Endothelial cell of umbilical vein (primary cell): ENCODE measurements at regions not wholly inside any gene's neighbourhood (a gene's known extent, or its start where the extent isn't known, plus 50 kb on each side); places are given as distances from the start of the nearest gene placed in this dataset.

Experiments
- BruUV-seq: library from RNA; stranded (reverse); fragments of 400-500 nt; replicated peaks from 2 replicates; lab custom pipeline; 2021; lab: Mats Ljungman, UMichigan
- CTCF ChIA-PET: fragments of 300-600, 350-600 bp; sonication (Branson Sonifier 250); formaldehyde crosslinking; loops from one replicate; lab custom pipeline; 2021; ENCODE audit warnings: antibody characterized with exemption, inconsistent platforms; lab: Charles Lee
- POLR2A ChIA-PET: fragments of 300-600, 350-600 bp; sonication (Branson Sonifier 250); formaldehyde crosslinking; loops from one replicate; lab custom pipeline; 2021; ENCODE audit warnings: antibody characterized with exemption, inconsistent platforms; lab: Charles Lee
- DNase-seq: peaks from one replicate; pipeline ENCODE4 v3.0.0-alpha.2; 2011; ENCODE audit warnings: low read depth, low spot score
- FAIRE-seq: peaks from 2 replicates; lab custom pipeline; 2011; peaks lifted over from hg19 to GRCh38; lab: Jason Lieb, UNC
- H2AFZ ChIP-seq: 2 replicates; pipeline ENCODE4 v1.6.0; 2012; ENCODE audit warnings: low read depth, low read length, control low read depth, inconsistent platforms
- H3K27ac ChIP-seq: 2 replicates; pipeline ENCODE4 v1.5.1; 2011; ENCODE audit warnings: low read depth, mild to moderate bottlenecking, control low read depth, low read length, moderate library complexity; ENCODE audit not compliant: insufficient read depth
- H3K27me3 ChIP-seq, 2 experiments: 2 replicates each; pipeline versions ENCODE4 v1.6.0 to v1.6.1; 2011; ENCODE audit warnings: low read length in 2 of 2, mixed read lengths in 1 of 2; ENCODE audit not compliant: control insufficient read depth in 2 of 2, insufficient read depth in 2 of 2
- H3K36me3 ChIP-seq, 2 experiments: 2 replicates in 1 of 2; 3 replicates in 1 of 2; pipeline ENCODE4 v1.5.1; 2011; ENCODE audit warnings: low read length in 2 of 2, mild to moderate bottlenecking in 1 of 2, moderate library complexity in 1 of 2; ENCODE audit not compliant: control insufficient read depth in 2 of 2, insufficient read depth in 2 of 2; ENCODE audit errors: extremely low read depth in 1 of 2
- H3K4me1 ChIP-seq: 3 replicates; pipeline ENCODE4 v1.5.1; 2011; ENCODE audit warnings: mild to moderate bottlenecking, low read length; ENCODE audit not compliant: control insufficient read depth, insufficient read depth; ENCODE audit errors: extremely low read depth
- H3K4me2 ChIP-seq: 2 replicates; pipeline ENCODE4 v1.6.1; 2011; ENCODE audit warnings: low read length, control low read depth, mixed read lengths; ENCODE audit not compliant: insufficient read depth
- H3K4me3 ChIP-seq, 3 experiments: fragments of 200-600 bp in 1 of 3; sonication (generic), shearing (Covaris generic) in 1 of 3; replicated peaks in 1 of 3; 2 replicates each; pipeline ENCODE4 v1.5.1; 2011 to 2016; ENCODE audit warnings: control low read depth in 3 of 3, low read length in 3 of 3, mild to moderate bottlenecking in 2 of 3, inconsistent platforms in 1 of 3, low read depth in 1 of 3, moderate library complexity in 1 of 3; ENCODE audit not compliant: insufficient read depth in 1 of 3
- H3K79me2 ChIP-seq: 2 replicates; pipeline ENCODE4 v1.6.0; 2012; ENCODE audit warnings: low read length, inconsistent platforms; ENCODE audit not compliant: control insufficient read depth, insufficient read depth
- H3K9ac ChIP-seq: replicated peaks from 2 replicates; pipeline ENCODE3; 2011; ENCODE audit warnings: low read length, control low read depth; ENCODE audit not compliant: insufficient read depth; ENCODE audit errors: extremely low read depth
- H3K9me1 ChIP-seq: replicated peaks from 3 replicates; pipeline ENCODE4 v1.6.0; 2011; ENCODE audit warnings: mild to moderate bottlenecking, low read length; ENCODE audit not compliant: control insufficient read depth, insufficient read depth; ENCODE audit errors: extremely low read depth
- H3K9me3 ChIP-seq: replicated peaks from 2 replicates; pipeline ENCODE4 v1.5.1; 2012; ENCODE audit warnings: low read length, inconsistent platforms; ENCODE audit not compliant: control insufficient read depth, insufficient read depth
- H4K20me1 ChIP-seq: replicated peaks from 2 replicates; pipeline ENCODE3; 2011; ENCODE audit warnings: mild to moderate bottlenecking, low read length; ENCODE audit not compliant: control insufficient read depth, insufficient read depth; ENCODE audit errors: extremely low read depth
- EZH2 ChIP-seq: IDR thresholded peaks from 2 replicates; pipeline ENCODE4 v1.6.1; 2012; ENCODE audit warnings: borderline replicate concordance, low read depth, mild to moderate bottlenecking, moderate library complexity, low read length, inconsistent platforms; ENCODE audit not compliant: severe bottlenecking
- FOS ChIP-seq: IDR thresholded peaks from 2 replicates; pipeline ENCODE4 v1.6.1; 2011; ENCODE audit warnings: mild to moderate bottlenecking, low read length, moderate library complexity, borderline replicate concordance; ENCODE audit not compliant: insufficient read depth
- GATA2 ChIP-seq: IDR thresholded peaks from 2 replicates; pipeline ENCODE4 v1.7.0; 2011; ENCODE audit warnings: low read depth, mild to moderate bottlenecking, moderate library complexity, mixed read lengths, low read length; ENCODE audit not compliant: insufficient read length, insufficient read depth
- JUN ChIP-seq: IDR thresholded peaks from 2 replicates; pipeline ENCODE4 v1.6.1; 2011; ENCODE audit warnings: borderline replicate concordance, low read depth; ENCODE audit not compliant: insufficient read length, insufficient read depth
- MYC ChIP-seq: IDR thresholded peaks from one replicate; pipeline ENCODE4 v1.6.1; 2011; ENCODE audit warnings: mild to moderate bottlenecking, low read depth, low read length
- POLR2A ChIP-seq: IDR thresholded peaks from 2 replicates; pipeline ENCODE4 v1.6.1; 2012; ENCODE audit warnings: low read depth, mild to moderate bottlenecking, control low read depth, low read length
- POLR2AphosphoS5 ChIP-seq: IDR thresholded peaks from 2 replicates; pipeline ENCODE4 v1.6.1; 2012; ENCODE audit warnings: low read depth, mild to moderate bottlenecking, control low read depth, low read length, moderate library complexity; ENCODE audit not compliant: insufficient read depth
- dilution Hi-C: fragments of 300-500 bp; cut with MboI; formaldehyde crosslinking; loops from one replicate; pipeline ENCODE4 v1.15.0; 2019; ENCODE audit warnings: low sequenced_read_pairs; ENCODE audit not compliant: extremely low pct_ligation_motif_present
- intact Hi-C: fragments of 100-400 bp; cut with micrococcal nuclease; formaldehyde crosslinking; loops from one replicate; pipeline ENCODE4 v1.10.0; 2022
- TF ChIP-seq, protein P1 (sequence below): IDR thresholded peaks from 2 replicates; pipeline ENCODE4 v1.6.1; 2011; ENCODE audit not compliant: insufficient read depth, insufficient read length
- TF ChIP-seq, protein P2 (sequence below), 2 donors: IDR thresholded peaks; 1 replicate in 1 of 2; 2 replicates in 1 of 2; pipeline ENCODE4 v1.5.1; 2011; ENCODE audit warnings: low read length in 2 of 2, mild to moderate bottlenecking in 2 of 2, moderate library complexity in 2 of 2, control low read depth in 1 of 2, inconsistent platforms in 1 of 2, low read depth in 1 of 2; ENCODE audit not compliant: insufficient read depth in 1 of 2; ENCODE audit errors: extremely low read depth in 1 of 2

DNA sequence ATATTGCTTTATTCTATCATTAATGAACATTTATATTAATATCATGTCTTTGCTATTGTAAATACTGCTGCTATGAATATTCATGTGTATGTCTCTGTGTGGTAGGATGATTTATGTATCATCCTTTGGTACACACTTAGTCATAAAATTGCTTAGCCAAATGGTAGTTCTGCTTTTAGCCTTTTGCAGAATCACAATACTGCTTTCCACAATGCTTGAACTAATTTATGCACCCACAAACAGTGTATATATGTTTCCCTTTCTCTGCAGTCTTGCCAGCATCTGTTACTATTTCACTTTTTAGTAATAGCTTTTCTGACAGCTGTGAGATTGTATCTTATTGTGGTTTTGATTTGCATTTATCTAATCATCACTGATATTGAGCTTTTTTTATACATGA lies 254.3 kb upstream of the RBMY1B start:
- CTCF ChIA-PET: no interaction called here
- intact Hi-C loops (no loop called here), dilution Hi-C loops (no loop called here)
- Histone ChIP-seq H3K79me2 (no peaks in the 10 kb centered on the region), H3K9ac (no peak overlapping the region), H2AFZ (no peak overlapping the region), H3K9me3 (no peaks in the 10 kb centered on the region), H3K4me2 (no peak overlapping the region), H3K4me1 (no peaks in the 10 kb centered on the region), H4K20me1 (no peaks in the 10 kb centered on the region), H3K9me1 (no peaks in the 10 kb centered on the region), H3K27ac (no peak overlapping the region), H3K36me3 (no peaks in the 10 kb centered on the region), H3K27me3 (no peaks in the 10 kb centered on the region), H3K4me3 (no peak overlapping the region)
- TF ChIP-seq POLR2AphosphoS5 (no peak), JUN (no peak), EZH2 (no peak), MYC (no peak), GATA2 (no peak), POLR2A (no peak), FOS (no peak)
- TF ChIP-seq, protein P1, sequence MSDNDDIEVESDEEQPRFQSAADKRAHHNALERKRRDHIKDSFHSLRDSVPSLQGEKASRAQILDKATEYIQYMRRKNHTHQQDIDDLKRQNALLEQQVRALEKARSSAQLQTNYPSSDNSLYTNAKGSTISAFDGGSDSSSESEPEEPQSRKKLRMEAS: no peak
- TF ChIP-seq, protein P2, sequence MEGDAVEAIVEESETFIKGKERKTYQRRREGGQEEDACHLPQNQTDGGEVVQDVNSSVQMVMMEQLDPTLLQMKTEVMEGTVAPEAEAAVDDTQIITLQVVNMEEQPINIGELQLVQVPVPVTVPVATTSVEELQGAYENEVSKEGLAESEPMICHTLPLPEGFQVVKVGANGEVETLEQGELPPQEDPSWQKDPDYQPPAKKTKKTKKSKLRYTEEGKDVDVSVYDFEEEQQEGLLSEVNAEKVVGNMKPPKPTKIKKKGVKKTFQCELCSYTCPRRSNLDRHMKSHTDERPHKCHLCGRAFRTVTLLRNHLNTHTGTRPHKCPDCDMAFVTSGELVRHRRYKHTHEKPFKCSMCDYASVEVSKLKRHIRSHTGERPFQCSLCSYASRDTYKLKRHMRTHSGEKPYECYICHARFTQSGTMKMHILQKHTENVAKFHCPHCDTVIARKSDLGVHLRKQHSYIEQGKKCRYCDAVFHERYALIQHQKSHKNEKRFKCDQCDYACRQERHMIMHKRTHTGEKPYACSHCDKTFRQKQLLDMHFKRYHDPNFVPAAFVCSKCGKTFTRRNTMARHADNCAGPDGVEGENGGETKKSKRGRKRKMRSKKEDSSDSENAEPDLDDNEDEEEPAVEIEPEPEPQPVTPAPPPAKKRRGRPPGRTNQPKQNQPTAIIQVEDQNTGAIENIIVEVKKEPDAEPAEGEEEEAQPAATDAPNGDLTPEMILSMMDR (IDR thresholded peaks at IDR 0.05; ENCODE audit: extremely low read depth in 1 of 2, insufficient read depth in 1 of 2, low read depth in 1 of 2, low read length in 2 of 2): no peak
- FAIRE-seq (no peak), DNase-seq (no peak)
- POLR2A ChIA-PET: no interaction called here
- BruUV-seq: no TSS peak
